KMS-11 (cell line): ENCODE measurements at regions not wholly inside any gene's neighbourhood (a gene's known extent, or its start where the extent isn't known, plus 50 kb on each side); places are given as distances from the start of the nearest gene placed in this dataset.

Experiments
- H2AFZ ChIP-seq: fragments of 200-600 bp; sonication (generic); 2 replicates; pipeline ENCODE4 v1.6.1; 2016; ENCODE audit warnings: antibody characterized with exemption, mixed run types, low read depth
- H3K27ac ChIP-seq: fragments of 200-600 bp; sonication (generic); 2 replicates; pipeline ENCODE4 v1.6.1; 2016; ENCODE audit warnings: mild to moderate bottlenecking, mixed run types
- H3K27me3 ChIP-seq: fragments of 200-600 bp; sonication (generic); 2 replicates; pipeline ENCODE4 v1.6.1; 2017; ENCODE audit warnings: mild to moderate bottlenecking, low read depth, mixed run types, moderate library complexity; ENCODE audit not compliant: insufficient read depth
- H3K36me3 ChIP-seq: fragments of 200-600 bp; sonication (generic); 2 replicates; pipeline ENCODE4 v1.6.1; 2017; ENCODE audit warnings: mild to moderate bottlenecking, mixed run types; ENCODE audit not compliant: insufficient read depth
- H3K4me1 ChIP-seq: fragments of 200-600 bp; sonication (generic); 2 replicates; pipeline ENCODE4 v1.6.1; 2016; ENCODE audit warnings: mild to moderate bottlenecking, low read depth, mixed run types; ENCODE audit not compliant: poor library complexity, severe bottlenecking
- H3K4me2 ChIP-seq: fragments of 200-600 bp; sonication (generic); 2 replicates; pipeline ENCODE4 v1.7.0; 2016; ENCODE audit warnings: mild to moderate bottlenecking, mixed run types
- H3K4me3 ChIP-seq: fragments of 200-600 bp; sonication (generic); IDR thresholded peaks from 2 replicates; pipeline ENCODE4 v1.6.1; 2017; ENCODE audit warnings: low read depth, low read length, mixed read lengths; ENCODE audit not compliant: insufficient read depth
- H3K79me2 ChIP-seq: fragments of 200-600 bp; sonication (generic); 2 replicates; pipeline ENCODE4 v1.6.1; 2016; ENCODE audit warnings: low read depth, mixed run types; ENCODE audit not compliant: insufficient read depth
- H3K9ac ChIP-seq: fragments of 200-600 bp; sonication (generic); 2 replicates; pipeline ENCODE4 v1.6.1; 2016; ENCODE audit warnings: mild to moderate bottlenecking, mixed run types
- H4K20me1 ChIP-seq: fragments of 200-600 bp; sonication (generic); 2 replicates; pipeline ENCODE4 v1.6.1; 2016; ENCODE audit warnings: mild to moderate bottlenecking, mixed run types; ENCODE audit not compliant: insufficient read depth
- TF ChIP-seq, protein P1 (sequence below): fragments of 200-600 bp; sonication (generic); conservative IDR thresholded peaks from 2 replicates; pipeline ENCODE4 v1.6.1; 2017; ENCODE audit warnings: low read depth, mild to moderate bottlenecking, antibody characterized with exemption, low read length, moderate library complexity, mixed read lengths

DNA sequence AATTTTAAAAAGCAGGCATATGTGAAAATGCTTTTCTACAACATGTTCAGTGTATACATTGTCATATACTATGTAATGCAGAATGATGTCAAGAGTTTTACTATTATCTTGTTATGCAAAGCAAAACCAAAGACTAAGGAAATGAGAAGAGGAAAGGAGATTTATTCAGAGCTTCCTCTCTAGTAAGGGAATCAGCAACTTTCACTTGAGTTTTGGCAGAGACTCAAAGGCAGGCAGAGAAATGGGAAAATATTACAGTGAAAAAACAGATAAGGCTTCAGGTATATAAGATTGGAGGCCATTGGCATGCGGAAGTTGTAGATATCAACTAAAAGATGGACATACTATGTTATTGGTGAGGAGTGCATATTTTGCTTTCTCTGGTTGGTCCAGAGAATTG is 512.0 kb upstream of the PCDH20 start:
- H3K9ac ChIP-seq, result no peak overlapping the region
- no peaks in the 10 kb centered on the region for H3K27me3 ChIP-seq
- H3K36me3 ChIP-seq, result no peaks in the 10 kb centered on the region
- no peaks in the 10 kb centered on the region for H3K4me1 ChIP-seq
- H3K4me2 ChIP-seq, result no peak overlapping the region
- no peak overlapping the region for H3K27ac ChIP-seq
- H3K79me2 ChIP-seq, result no peaks in the 10 kb centered on the region
- no peaks in the 10 kb centered on the region for H4K20me1 ChIP-seq
- TF ChIP-seq, protein P1, sequence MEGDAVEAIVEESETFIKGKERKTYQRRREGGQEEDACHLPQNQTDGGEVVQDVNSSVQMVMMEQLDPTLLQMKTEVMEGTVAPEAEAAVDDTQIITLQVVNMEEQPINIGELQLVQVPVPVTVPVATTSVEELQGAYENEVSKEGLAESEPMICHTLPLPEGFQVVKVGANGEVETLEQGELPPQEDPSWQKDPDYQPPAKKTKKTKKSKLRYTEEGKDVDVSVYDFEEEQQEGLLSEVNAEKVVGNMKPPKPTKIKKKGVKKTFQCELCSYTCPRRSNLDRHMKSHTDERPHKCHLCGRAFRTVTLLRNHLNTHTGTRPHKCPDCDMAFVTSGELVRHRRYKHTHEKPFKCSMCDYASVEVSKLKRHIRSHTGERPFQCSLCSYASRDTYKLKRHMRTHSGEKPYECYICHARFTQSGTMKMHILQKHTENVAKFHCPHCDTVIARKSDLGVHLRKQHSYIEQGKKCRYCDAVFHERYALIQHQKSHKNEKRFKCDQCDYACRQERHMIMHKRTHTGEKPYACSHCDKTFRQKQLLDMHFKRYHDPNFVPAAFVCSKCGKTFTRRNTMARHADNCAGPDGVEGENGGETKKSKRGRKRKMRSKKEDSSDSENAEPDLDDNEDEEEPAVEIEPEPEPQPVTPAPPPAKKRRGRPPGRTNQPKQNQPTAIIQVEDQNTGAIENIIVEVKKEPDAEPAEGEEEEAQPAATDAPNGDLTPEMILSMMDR, result no peak
- H3K4me3 ChIP-seq, result no peak overlapping the region
- H2AFZ ChIP-seq, result no peak overlapping the region

DNA sequence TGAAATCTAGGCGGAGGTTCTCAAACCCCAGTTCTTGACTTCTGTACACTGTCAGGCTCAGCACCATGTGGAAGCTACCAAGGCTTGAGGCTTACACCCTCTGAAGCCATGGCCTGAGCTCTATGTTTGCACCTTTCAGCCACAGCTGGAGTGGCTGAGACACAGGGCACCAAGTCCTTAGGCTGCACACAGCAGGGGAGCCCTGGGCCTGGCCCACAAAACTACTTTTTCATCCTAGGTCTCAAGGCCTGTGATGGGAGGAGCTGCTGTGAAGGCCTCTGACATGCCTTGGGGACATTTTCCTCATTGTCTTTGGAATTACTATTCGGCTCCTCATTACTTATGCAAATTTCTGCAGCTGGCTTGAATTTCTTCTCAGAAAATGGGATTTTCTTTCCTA is 503.2 kb upstream of the PCDH20 start:
- H3K27ac ChIP-seq, result no peak overlapping the region

DNA sequence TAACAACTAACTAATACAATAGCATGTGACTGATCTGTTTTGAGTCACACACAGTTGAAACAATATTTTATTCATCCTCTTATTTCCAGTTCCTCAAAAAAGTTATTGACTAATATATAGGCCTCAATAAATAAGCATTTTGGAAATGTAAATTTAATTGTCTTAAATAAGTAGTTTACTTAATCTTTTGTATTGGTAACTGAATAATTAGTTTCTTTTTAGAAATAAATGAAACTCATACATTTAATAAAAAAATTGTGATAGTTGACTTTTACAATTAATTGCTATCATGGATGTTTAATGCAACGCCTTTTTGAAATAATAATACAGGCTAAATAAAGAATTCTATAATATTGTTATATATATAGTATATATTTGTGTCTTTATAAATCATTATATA is 500.8 kb upstream of the PCDH20 start:
- no peak overlapping the region for H3K9ac ChIP-seq
- H3K27me3 ChIP-seq, result no peaks in the 10 kb centered on the region
- no peak overlapping the region for H3K27ac ChIP-seq
- no peaks in the 10 kb centered on the region for H3K79me2 ChIP-seq
- no peak overlapping the region for H3K4me2 ChIP-seq
- TF ChIP-seq, protein P1, result no peak
- no peaks in the 10 kb centered on the region for H3K36me3 ChIP-seq
- no peaks in the 10 kb centered on the region for H3K4me1 ChIP-seq
- no peaks in the 10 kb centered on the region for H4K20me1 ChIP-seq
- H3K4me3 ChIP-seq, result no peak overlapping the region
- H2AFZ ChIP-seq, result no peak overlapping the region

More for the DNA sequence above, 503.2 kb upstream of the PCDH20 start:
- Histone ChIP-seq H4K20me1 (no peaks in the 10 kb centered on the region), H3K27me3 (no peaks in the 10 kb centered on the region), H3K4me1 (no peaks in the 10 kb centered on the region), H3K79me2 (no peaks in the 10 kb centered on the region), H3K9ac (no peak overlapping the region), H3K36me3 (no peaks in the 10 kb centered on the region), H3K4me2 (no peak overlapping the region), H3K4me3 (no peak overlapping the region), H2AFZ (no peak overlapping the region)
- TF ChIP-seq, protein P1, result no peak

DNA sequence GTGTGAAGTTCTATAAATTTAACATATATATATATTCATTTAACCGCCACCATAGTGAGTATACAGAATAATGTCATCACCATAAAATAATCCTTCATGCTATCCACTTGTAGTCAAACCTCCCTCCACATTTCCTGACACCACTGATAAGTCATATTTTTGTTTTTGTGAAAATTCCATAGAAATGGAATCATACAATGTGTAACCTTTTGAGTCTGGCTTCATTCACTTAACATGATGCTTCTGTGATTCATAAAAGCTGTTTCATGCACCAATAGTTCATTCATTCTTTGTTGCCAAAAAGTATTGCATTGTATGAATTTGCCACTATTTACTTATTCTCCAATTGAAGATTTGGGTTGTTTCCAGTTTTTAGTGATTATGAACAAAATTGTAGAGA is 497.5 kb upstream of the PCDH20 start:
- Histone ChIP-seq H3K79me2 (no peaks in the 10 kb centered on the region), H3K4me2 (no peak overlapping the region), H3K27me3 (no peaks in the 10 kb centered on the region), H3K27ac (no peak overlapping the region), H2AFZ (no peak overlapping the region), H4K20me1 (no peaks in the 10 kb centered on the region), H3K4me3 (no peak overlapping the region), H3K4me1 (no peaks in the 10 kb centered on the region), H3K36me3 (no peaks in the 10 kb centered on the region), H3K9ac (no peak overlapping the region)
- TF ChIP-seq, protein P1, result no peak
